ENCODE measurements at regions not wholly inside any gene's neighbourhood (a gene's known extent, or its start where the extent isn't known, plus 50 kb on each side); places are given as distances from the start of the nearest gene placed in this dataset.

DNA sequence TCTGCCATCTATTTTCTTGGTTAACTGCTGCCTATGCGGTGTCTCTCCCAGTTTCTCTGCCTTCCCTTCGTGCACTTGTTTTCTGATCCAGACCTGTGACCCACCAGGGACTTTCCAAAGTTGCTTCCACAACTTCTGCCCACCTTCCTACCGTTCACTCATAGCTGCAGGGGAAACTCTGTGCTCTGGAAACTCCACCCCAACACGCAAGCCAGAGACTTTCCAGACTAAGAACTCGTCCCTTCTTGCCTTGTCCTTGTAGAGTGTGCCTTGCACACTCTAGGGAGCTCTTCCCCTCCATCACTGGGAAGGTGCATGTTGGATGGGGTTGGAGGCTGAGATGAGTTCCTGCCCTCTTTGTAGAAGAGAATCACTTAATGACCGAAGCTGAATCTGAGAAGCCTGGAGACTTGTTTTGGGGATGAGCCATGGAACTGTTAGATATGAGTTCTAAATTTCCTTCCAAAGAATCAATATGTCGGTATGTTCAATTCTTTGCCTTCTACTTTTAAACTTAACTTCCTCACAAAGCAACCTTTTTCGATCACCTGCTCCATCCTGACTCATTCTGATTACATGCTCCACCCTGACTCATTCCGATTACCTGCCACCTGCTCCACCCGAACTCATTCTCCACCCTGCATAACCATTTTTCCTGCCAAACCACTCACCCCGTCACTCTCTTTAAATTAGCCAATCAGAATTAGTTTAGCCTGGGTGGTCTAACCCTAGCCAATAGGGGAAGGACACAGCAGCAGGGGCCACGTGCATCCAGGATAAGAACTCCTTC lies 82.1 kb upstream of the CAPRIN2 start:
- no CpG with 5 or more reads among the region's 12 CpGs for WGBS (ENCODE audit: extremely low coverage, insufficient coverage, low lambda C conversion rate)
- Histone ChIP-seq H3K9ac (ENCODE audit: low read length) (no peak overlapping the region), H4K8ac (ENCODE audit: low read depth, low read length) (no peak overlapping the region), H3K56ac (ENCODE audit: low read length) (no peak overlapping the region), H2BK15ac (replicated peaks; ENCODE audit: low read depth) (no peak overlapping the region), H3K27me3 (ENCODE audit: insufficient read depth, low read length, poor library complexity) (no peaks in the 10 kb centered on the region), H2AK5ac (ENCODE audit: low read length) (no peak overlapping the region), H3K4me1 (ENCODE audit: control insufficient read depth, low read depth, low read length) (peaks cover 6% of the 10 kb centered on the region), H3K23ac (ENCODE audit: low read length) (no peak overlapping the region), H3K4me2 (ENCODE audit: low read length) (no peak overlapping the region), H3K18ac (ENCODE audit: low read length) (no peak overlapping the region), H3K79me2 (ENCODE audit: control insufficient read depth, insufficient read depth, low read length) (no peaks in the 10 kb centered on the region), H3K27ac (ENCODE audit: low read depth, low read length) (no peak overlapping the region), H4K5ac (ENCODE audit: low read length) (no peak overlapping the region), H3K79me1 (ENCODE audit: low read length) (no peaks in the 10 kb centered on the region), H3K4me3 (ENCODE audit: low read length) (no peak overlapping the region), H3K4ac (ENCODE audit: low read depth, low read length) (no peak overlapping the region), H2BK120ac (ENCODE audit: low read depth, low read length) (no peak overlapping the region), H2BK5ac (ENCODE audit: low read length) (no peak overlapping the region), H3K36me3 (ENCODE audit: control insufficient read depth, insufficient read depth, low read length) (no peaks in the 10 kb centered on the region)
- no peak for DNase-seq

DNA sequence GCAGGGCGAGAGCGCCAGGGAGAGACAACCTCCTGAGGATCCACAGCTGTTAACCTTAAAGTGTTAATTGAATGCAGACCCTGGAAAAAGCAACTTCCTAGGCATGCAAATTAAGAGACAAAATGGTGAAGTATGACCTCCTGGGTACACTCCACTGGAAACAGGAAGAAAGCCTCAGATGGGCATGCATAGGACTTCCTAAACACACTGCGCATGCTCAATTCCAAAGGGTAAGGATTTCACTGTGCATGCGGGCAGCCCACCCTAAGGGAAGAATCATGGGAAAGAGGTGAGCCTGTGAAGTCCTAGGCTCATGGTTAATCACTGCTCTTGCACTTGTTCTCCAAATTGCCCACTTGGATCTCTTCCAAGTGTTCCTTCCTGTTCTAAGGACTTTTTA lies 80.5 kb upstream of the CAPRIN2 start:
- H2BK15ac ChIP-seq (replicated peaks; ENCODE audit: low read depth): no peak overlapping the region
- H3K4me2 ChIP-seq (ENCODE audit: low read length): no peak overlapping the region
- no peak overlapping the region for H3K27ac ChIP-seq (ENCODE audit: low read depth, low read length)
- H2AK5ac ChIP-seq (ENCODE audit: low read length): no peak overlapping the region
- H3K9ac ChIP-seq (ENCODE audit: low read length): no peak overlapping the region
- no peak overlapping the region for H4K5ac ChIP-seq (ENCODE audit: low read length)
- H4K8ac ChIP-seq (ENCODE audit: low read depth, low read length): no peak overlapping the region
- H3K18ac ChIP-seq (ENCODE audit: low read length): no peak overlapping the region
- peak; percentile 32 for DNase-seq
- H3K79me1 ChIP-seq (ENCODE audit: low read length): no peaks in the 10 kb centered on the region
- no peak overlapping the region for H3K56ac ChIP-seq (ENCODE audit: low read length)
- H3K4me3 ChIP-seq (ENCODE audit: low read length): no peak overlapping the region
- no peak overlapping the region for H3K4ac ChIP-seq (ENCODE audit: low read depth, low read length)
- H2BK5ac ChIP-seq (ENCODE audit: low read length): no peak overlapping the region
- no peaks in the 10 kb centered on the region for H3K79me2 ChIP-seq (ENCODE audit: control insufficient read depth, insufficient read depth, low read length)
- peaks cover 4% of the 10 kb centered on the region for H3K4me1 ChIP-seq (ENCODE audit: control insufficient read depth, low read depth, low read length)
- H3K23ac ChIP-seq (ENCODE audit: low read length): no peak overlapping the region
- no peak overlapping the region for H2BK120ac ChIP-seq (ENCODE audit: low read depth, low read length)
- no CpG with 5 or more reads among the region's 4 CpGs for WGBS (ENCODE audit: extremely low coverage, insufficient coverage, low lambda C conversion rate)
- H3K27me3 ChIP-seq (ENCODE audit: insufficient read depth, low read length, poor library complexity): no peaks in the 10 kb centered on the region
- H3K36me3 ChIP-seq (ENCODE audit: control insufficient read depth, insufficient read depth, low read length): no peaks in the 10 kb centered on the region

DNA sequence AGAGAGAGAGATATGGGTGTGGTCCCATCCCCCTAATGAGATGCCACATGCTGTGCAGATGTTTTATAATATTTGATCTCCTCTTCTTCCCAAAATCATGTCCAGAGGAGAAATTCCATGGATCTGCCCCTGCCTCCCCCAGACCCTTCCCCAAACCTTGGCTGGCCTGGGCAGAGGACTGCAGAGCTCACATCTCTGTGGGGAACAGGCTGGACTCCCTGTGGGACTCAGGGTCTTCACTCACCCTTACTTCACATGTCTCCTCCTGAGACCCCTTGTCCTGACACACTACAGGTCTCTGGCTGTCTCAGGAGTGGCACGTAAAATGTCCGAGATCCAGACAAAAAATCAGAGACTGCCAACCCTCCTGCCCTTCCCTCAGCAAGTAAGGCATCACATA lies 76.0 kb upstream of the CAPRIN2 start:
- Histone ChIP-seq H3K27me3 (ENCODE audit: insufficient read depth, low read length, poor library complexity) (no peaks in the 10 kb centered on the region), H4K5ac (ENCODE audit: low read length) (no peak overlapping the region), H3K79me1 (ENCODE audit: low read length) (no peaks in the 10 kb centered on the region), H3K56ac (ENCODE audit: low read length) (no peak overlapping the region), H3K4ac (ENCODE audit: low read depth, low read length) (no peak overlapping the region), H3K4me2 (ENCODE audit: low read length) (no peak overlapping the region), H4K8ac (ENCODE audit: low read depth, low read length) (no peak overlapping the region), H2BK120ac (ENCODE audit: low read depth, low read length) (no peak overlapping the region), H3K27ac (ENCODE audit: low read depth, low read length) (no peak overlapping the region), H3K4me1 (ENCODE audit: control insufficient read depth, low read depth, low read length) (peaks cover 4% of the 10 kb centered on the region), H3K36me3 (ENCODE audit: control insufficient read depth, insufficient read depth, low read length) (no peaks in the 10 kb centered on the region), H2BK15ac (replicated peaks; ENCODE audit: low read depth) (no peak overlapping the region), H3K79me2 (ENCODE audit: control insufficient read depth, insufficient read depth, low read length) (no peaks in the 10 kb centered on the region), H3K4me3 (ENCODE audit: low read length) (no peak overlapping the region), H3K18ac (ENCODE audit: low read length) (no peak overlapping the region), H2BK5ac (ENCODE audit: low read length) (no peak overlapping the region), H3K9ac (ENCODE audit: low read length) (no peak overlapping the region), H2AK5ac (ENCODE audit: low read length) (no peak overlapping the region), H3K23ac (ENCODE audit: low read length) (no peak overlapping the region)
- no CpG with 5 or more reads among the region's 2 CpGs for WGBS (ENCODE audit: extremely low coverage, insufficient coverage, low lambda C conversion rate)
- DNase-seq: no peak

DNA sequence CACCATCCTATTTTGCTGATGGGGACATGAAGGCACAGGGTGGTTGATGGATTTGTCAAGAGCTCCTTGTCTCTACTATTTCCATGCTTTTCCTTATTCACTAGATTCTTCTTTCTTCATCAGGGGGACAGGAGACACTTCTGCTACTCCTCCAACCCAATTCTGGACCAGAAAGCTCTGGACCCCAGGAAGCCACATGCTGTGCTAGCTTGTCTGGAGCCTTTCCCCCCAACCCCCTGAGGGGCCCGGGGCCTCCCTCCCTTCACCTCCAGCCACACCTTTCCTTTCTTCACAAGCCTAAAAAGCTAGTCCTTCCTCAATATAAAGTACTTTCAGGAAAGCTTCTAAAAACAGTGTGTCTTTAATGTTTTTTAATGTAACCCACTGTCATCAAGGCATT lies 75.1 kb upstream of the CAPRIN2 start:
- DNase-seq: no peak
- Histone ChIP-seq H3K4me3 (ENCODE audit: low read length) (no peak overlapping the region), H3K9ac (ENCODE audit: low read length) (no peak overlapping the region), H2BK120ac (ENCODE audit: low read depth, low read length) (no peak overlapping the region), H3K79me2 (ENCODE audit: control insufficient read depth, insufficient read depth, low read length) (no peaks in the 10 kb centered on the region), H3K4me1 (ENCODE audit: control insufficient read depth, low read depth, low read length) (peaks cover 3% of the 10 kb centered on the region), H2BK5ac (ENCODE audit: low read length) (no peak overlapping the region), H3K56ac (ENCODE audit: low read length) (no peak overlapping the region), H3K79me1 (ENCODE audit: low read length) (no peaks in the 10 kb centered on the region), H2AK5ac (ENCODE audit: low read length) (no peak overlapping the region), H3K23ac (ENCODE audit: low read length) (no peak overlapping the region), H3K4me2 (ENCODE audit: low read length) (no peak overlapping the region), H3K27ac (ENCODE audit: low read depth, low read length) (no peak overlapping the region), H3K4ac (ENCODE audit: low read depth, low read length) (no peak overlapping the region), H3K36me3 (ENCODE audit: control insufficient read depth, insufficient read depth, low read length) (no peaks in the 10 kb centered on the region), H3K27me3 (ENCODE audit: insufficient read depth, low read length, poor library complexity) (no peaks in the 10 kb centered on the region), H4K8ac (ENCODE audit: low read depth, low read length) (no peak overlapping the region), H3K18ac (ENCODE audit: low read length) (no peak overlapping the region), H2BK15ac (replicated peaks; ENCODE audit: low read depth) (no peak overlapping the region), H4K5ac (ENCODE audit: low read length) (no peak overlapping the region)
- WGBS (ENCODE audit: extremely low coverage, insufficient coverage, low lambda C conversion rate): no CpG with 5 or more reads among the region's 1 CpG

DNA sequence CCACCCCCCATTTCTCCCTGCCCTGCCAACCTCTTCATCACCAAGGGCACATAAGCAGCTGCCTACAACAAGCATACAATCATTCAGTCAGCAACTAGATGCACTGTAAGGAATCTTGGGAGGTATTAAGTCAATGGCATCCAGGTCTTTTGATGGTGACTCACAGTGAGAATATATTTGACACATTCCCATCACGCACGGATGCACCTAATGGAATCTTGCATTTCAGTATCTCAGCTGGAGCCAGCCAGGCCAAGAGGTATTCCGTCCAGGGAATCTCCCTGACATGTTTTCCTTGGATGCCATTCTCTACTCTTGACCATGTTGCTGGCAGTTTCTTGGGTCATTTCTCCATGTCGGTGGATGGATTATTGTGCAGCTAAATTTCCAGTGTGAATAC lies 73.9 kb upstream of the CAPRIN2 start:
- Histone ChIP-seq H3K4me1 (ENCODE audit: control insufficient read depth, low read depth, low read length) (no peaks in the 10 kb centered on the region), H3K4ac (ENCODE audit: low read depth, low read length) (no peak overlapping the region), H2BK5ac (ENCODE audit: low read length) (no peak overlapping the region), H3K79me1 (ENCODE audit: low read length) (no peaks in the 10 kb centered on the region), H3K4me2 (ENCODE audit: low read length) (no peak overlapping the region), H3K18ac (ENCODE audit: low read length) (no peak overlapping the region), H3K9ac (ENCODE audit: low read length) (no peak overlapping the region), H3K27ac (ENCODE audit: low read depth, low read length) (no peak overlapping the region), H2BK120ac (ENCODE audit: low read depth, low read length) (no peak overlapping the region), H3K27me3 (ENCODE audit: insufficient read depth, low read length, poor library complexity) (no peaks in the 10 kb centered on the region), H3K4me3 (ENCODE audit: low read length) (no peak overlapping the region), H4K8ac (ENCODE audit: low read depth, low read length) (no peak overlapping the region), H2BK15ac (replicated peaks; ENCODE audit: low read depth) (no peak overlapping the region), H3K56ac (ENCODE audit: low read length) (no peak overlapping the region), H2AK5ac (ENCODE audit: low read length) (no peak overlapping the region), H3K79me2 (ENCODE audit: control insufficient read depth, insufficient read depth, low read length) (no peaks in the 10 kb centered on the region), H3K36me3 (ENCODE audit: control insufficient read depth, insufficient read depth, low read length) (no peaks in the 10 kb centered on the region), H3K23ac (ENCODE audit: low read length) (no peak overlapping the region), H4K5ac (ENCODE audit: low read length) (no peak overlapping the region)
- DNase-seq: no peak
- WGBS (ENCODE audit: extremely low coverage, insufficient coverage, low lambda C conversion rate): no CpG with 5 or more reads among the region's 4 CpGs
